SK-N-SH (cell line): ENCODE measurements at regions not wholly inside any gene's neighbourhood (a gene's known extent, or its start where the extent isn't known, plus 50 kb on each side); places are given as distances from the start of the nearest gene placed in this dataset.

Experiments
- FOXM1 ChIP-seq: IDR thresholded peaks from 2 replicates; pipeline ENCODE4 v1.4.0; 2012; ENCODE audit warnings: low read depth, mild to moderate bottlenecking
- MEF2A ChIP-seq: IDR thresholded peaks from 2 replicates; pipeline ENCODE4 v1.4.0; 2012; ENCODE audit warnings: low read depth, borderline replicate concordance
- TF ChIP-seq, protein P1 (sequence below): fragments of 200-600 bp; sonication (generic); IDR thresholded peaks from 2 replicates; pipeline ENCODE4 v1.6.1; 2017; ENCODE audit warnings: antibody characterized with exemption, mild to moderate bottlenecking, moderate library complexity
- TF ChIP-seq, protein P2 (sequence below): IDR thresholded peaks from 2 replicates; pipeline ENCODE4 v1.4.0; 2012; ENCODE audit warnings: low read depth
- TF ChIP-seq, protein P3 (sequence below): IDR thresholded peaks from 2 replicates; pipeline ENCODE4; 2012

DNA sequence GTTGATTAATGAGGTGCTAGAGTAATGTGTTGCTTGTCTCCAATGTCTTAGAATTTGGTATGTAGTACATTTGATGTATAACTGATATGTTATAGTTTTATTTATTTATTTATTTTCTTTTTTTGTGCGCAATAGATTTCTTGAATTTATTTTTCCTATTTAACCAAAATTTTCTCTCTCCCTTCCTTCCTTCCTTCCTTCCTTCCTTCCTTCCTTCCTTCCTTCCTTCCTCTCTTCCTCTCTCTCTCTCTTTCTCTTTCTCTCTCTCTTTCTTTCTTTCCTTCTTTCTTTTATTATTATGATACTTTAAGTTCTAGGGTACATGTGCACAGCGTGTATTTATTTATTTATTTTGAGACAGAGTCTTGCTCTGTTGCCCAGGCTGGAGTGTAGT lies 256.2 kb upstream of the TBL1XR1 start:
- TF ChIP-seq, protein P1, sequence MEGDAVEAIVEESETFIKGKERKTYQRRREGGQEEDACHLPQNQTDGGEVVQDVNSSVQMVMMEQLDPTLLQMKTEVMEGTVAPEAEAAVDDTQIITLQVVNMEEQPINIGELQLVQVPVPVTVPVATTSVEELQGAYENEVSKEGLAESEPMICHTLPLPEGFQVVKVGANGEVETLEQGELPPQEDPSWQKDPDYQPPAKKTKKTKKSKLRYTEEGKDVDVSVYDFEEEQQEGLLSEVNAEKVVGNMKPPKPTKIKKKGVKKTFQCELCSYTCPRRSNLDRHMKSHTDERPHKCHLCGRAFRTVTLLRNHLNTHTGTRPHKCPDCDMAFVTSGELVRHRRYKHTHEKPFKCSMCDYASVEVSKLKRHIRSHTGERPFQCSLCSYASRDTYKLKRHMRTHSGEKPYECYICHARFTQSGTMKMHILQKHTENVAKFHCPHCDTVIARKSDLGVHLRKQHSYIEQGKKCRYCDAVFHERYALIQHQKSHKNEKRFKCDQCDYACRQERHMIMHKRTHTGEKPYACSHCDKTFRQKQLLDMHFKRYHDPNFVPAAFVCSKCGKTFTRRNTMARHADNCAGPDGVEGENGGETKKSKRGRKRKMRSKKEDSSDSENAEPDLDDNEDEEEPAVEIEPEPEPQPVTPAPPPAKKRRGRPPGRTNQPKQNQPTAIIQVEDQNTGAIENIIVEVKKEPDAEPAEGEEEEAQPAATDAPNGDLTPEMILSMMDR = no peak
- TF ChIP-seq MEF2A (no peak), FOXM1 (no peak)
- TF ChIP-seq, protein P2, sequence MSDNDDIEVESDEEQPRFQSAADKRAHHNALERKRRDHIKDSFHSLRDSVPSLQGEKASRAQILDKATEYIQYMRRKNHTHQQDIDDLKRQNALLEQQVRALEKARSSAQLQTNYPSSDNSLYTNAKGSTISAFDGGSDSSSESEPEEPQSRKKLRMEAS = no peak
- TF ChIP-seq, protein P3, sequence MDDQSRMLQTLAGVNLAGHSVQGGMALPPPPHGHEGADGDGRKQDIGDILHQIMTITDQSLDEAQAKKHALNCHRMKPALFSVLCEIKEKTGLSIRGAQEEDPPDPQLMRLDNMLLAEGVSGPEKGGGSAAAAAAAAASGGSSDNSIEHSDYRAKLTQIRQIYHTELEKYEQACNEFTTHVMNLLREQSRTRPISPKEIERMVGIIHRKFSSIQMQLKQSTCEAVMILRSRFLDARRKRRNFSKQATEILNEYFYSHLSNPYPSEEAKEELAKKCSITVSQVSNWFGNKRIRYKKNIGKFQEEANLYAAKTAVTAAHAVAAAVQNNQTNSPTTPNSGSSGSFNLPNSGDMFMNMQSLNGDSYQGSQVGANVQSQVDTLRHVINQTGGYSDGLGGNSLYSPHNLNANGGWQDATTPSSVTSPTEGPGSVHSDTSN = no peak
